ENCODE measurements at regions not wholly inside any gene's neighbourhood (a gene's known extent, or its start where the extent isn't known, plus 50 kb on each side); places are given as distances from the start of the nearest gene placed in this dataset.

DNA sequence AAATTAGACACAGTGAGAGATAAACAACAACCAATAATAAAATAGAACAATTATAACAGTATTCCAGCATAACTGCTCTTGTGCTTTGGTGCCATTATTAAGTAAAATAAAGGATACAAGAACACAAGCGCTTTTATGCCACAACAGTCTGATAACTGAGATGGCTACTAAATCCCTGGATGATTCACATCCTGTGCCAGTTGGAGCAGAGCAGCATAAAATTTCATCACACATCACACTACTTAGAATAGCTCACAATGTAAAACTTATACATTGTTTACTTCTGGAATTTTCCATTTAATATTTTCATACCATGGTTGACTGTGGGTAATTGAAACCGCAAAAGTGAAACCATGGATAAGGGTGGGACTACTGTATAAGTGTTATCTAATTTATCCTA is 399.9 kb upstream of the CNKSR2 start:
- no peaks in the 10 kb centered on the region for H3K79me2 ChIP-seq (ENCODE audit: low read length)
- H3K9me3 ChIP-seq (ENCODE audit: low read length): no peaks in the 10 kb centered on the region
- DNase-seq: no peak

DNA sequence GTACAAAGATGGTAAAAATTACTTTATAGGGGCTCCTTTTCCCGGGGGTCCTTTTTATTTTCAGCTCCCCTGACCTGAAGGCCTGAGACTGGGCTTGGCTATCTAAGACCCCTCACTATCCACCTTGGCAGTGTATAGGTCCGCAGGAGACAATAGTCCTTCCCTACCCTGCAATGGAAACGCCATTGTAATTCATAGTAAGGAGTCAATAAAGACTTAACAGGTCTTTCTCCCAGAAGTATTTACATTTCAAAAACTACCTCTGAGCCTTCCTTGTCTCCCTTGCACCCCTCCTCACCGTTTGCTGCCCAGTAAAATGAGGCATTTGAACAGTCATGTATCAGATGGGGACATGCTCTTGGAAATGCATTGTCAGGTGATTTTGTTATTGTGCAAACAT is 401.2 kb upstream of the CNKSR2 start:
- no peak overlapping the region for H3K27ac ChIP-seq (ENCODE audit: low read length)
- H3K9me2 ChIP-seq (replicated peaks; ENCODE audit: insufficient read depth, low read length): no peaks in the 10 kb centered on the region
- no peaks in the 10 kb centered on the region for H3K9me3 ChIP-seq (ENCODE audit: low read length)
- no peak overlapping the region for H3K4me3 ChIP-seq (ENCODE audit: low read length)
- H3K36me3 ChIP-seq (ENCODE audit: insufficient read depth, low read length): no peaks in the 10 kb centered on the region
- H3K27me3 ChIP-seq (ENCODE audit: low read length): no peaks in the 10 kb centered on the region
- DNase-seq: no peak
- no peak overlapping the region for H3K9ac ChIP-seq (ENCODE audit: low read length)
- no peak overlapping the region for H2AFZ ChIP-seq (ENCODE audit: low read length)
- H3K4me1 ChIP-seq (ENCODE audit: low read length): no peaks in the 10 kb centered on the region
- H3K4me2 ChIP-seq (ENCODE audit: low read depth, low read length, poor library complexity, severe bottlenecking): no peak overlapping the region
- H3K79me2 ChIP-seq (ENCODE audit: low read length): no peaks in the 10 kb centered on the region
- no peaks in the 10 kb centered on the region for H4K20me1 ChIP-seq (ENCODE audit: insufficient read depth, low read depth, low read length)

More for the DNA sequence above, 399.9 kb upstream of the CNKSR2 start:
- Histone ChIP-seq H3K9ac (ENCODE audit: low read length) (no peak overlapping the region), H3K9me2 (replicated peaks; ENCODE audit: insufficient read depth, low read length) (no peaks in the 10 kb centered on the region), H3K4me3 (ENCODE audit: low read length) (no peak overlapping the region), H2AFZ (ENCODE audit: low read length) (no peak overlapping the region), H3K4me2 (ENCODE audit: low read depth, low read length, poor library complexity, severe bottlenecking) (no peak overlapping the region), H3K36me3 (ENCODE audit: insufficient read depth, low read length) (no peaks in the 10 kb centered on the region), H3K4me1 (ENCODE audit: low read length) (no peaks in the 10 kb centered on the region), H3K27me3 (ENCODE audit: low read length) (no peaks in the 10 kb centered on the region), H3K27ac (ENCODE audit: low read length) (no peak overlapping the region), H4K20me1 (ENCODE audit: insufficient read depth, low read depth, low read length) (no peaks in the 10 kb centered on the region)

DNA sequence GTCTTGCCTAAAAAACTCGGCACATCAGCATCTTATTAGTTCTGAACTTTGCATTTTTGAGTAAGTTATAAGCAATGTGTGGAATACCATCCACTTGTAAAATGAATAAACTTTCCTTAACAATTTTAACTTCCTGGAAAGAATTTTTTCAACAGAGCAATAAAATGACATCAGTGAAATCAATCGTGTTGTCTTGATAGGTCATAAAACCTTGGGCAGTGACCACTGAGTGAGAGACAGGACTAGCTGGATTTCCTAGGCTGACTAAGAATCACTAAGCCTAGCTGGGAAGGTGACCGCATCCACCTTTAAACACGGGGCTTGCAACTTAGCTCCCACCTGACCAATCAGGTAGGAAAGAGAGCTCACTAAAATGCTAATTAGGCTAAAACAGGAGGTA is 403.0 kb upstream of the CNKSR2 start:
- H3K4me1 ChIP-seq (ENCODE audit: low read length): no peaks in the 10 kb centered on the region
- no peaks in the 10 kb centered on the region for H3K9me2 ChIP-seq (replicated peaks; ENCODE audit: insufficient read depth, low read length)
- DNase-seq: no peak
- H3K9ac ChIP-seq (ENCODE audit: low read length): no peak overlapping the region
- peaks cover 4% of the 10 kb centered on the region; the same call in 1 of the 2 replicates for H3K9me3 ChIP-seq (ENCODE audit: low read length)
- no peaks in the 10 kb centered on the region for H3K36me3 ChIP-seq (ENCODE audit: insufficient read depth, low read length)
- H3K4me3 ChIP-seq (ENCODE audit: low read length): no peak overlapping the region
- H3K27ac ChIP-seq (ENCODE audit: low read length): no peak overlapping the region
- no peak overlapping the region for H3K4me2 ChIP-seq (ENCODE audit: low read depth, low read length, poor library complexity, severe bottlenecking)
- no peaks in the 10 kb centered on the region for H3K79me2 ChIP-seq (ENCODE audit: low read length)
- no peaks in the 10 kb centered on the region for H3K27me3 ChIP-seq (ENCODE audit: low read length)
- H2AFZ ChIP-seq (ENCODE audit: low read length): no peak overlapping the region
- no peaks in the 10 kb centered on the region for H4K20me1 ChIP-seq (ENCODE audit: insufficient read depth, low read depth, low read length)

DNA sequence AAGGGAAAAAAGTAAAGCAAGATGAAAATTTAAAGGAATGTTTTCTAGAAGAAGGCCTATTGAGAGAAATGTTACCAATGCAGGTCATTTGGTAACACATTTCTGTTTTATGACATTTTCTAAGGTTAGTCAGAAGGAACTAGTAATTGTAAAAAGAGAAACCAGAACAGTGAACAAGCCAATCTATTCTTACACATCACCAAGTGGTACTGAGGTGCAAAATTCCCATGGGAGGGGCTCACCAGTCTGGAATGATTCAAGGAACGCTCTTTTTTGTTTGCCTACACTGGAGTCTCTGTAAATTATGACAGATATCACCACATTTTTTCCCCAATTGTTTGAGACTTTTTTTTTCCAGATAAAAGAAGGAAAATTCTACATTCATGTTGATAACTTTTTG is 404.7 kb upstream of the CNKSR2 start:
- Histone ChIP-seq H3K9ac (ENCODE audit: low read length) (no peak overlapping the region), H3K9me2 (replicated peaks; ENCODE audit: insufficient read depth, low read length) (no peaks in the 10 kb centered on the region), H3K4me1 (ENCODE audit: low read length) (no peaks in the 10 kb centered on the region), H3K4me2 (ENCODE audit: low read depth, low read length, poor library complexity, severe bottlenecking) (no peak overlapping the region), H3K9me3 (ENCODE audit: low read length) (peaks cover 4% of the 10 kb centered on the region; the same call in 1 of the 2 replicates), H3K79me2 (ENCODE audit: low read length) (no peaks in the 10 kb centered on the region), H3K27ac (ENCODE audit: low read length) (no peak overlapping the region), H3K4me3 (ENCODE audit: low read length) (no peak overlapping the region), H4K20me1 (ENCODE audit: insufficient read depth, low read depth, low read length) (no peaks in the 10 kb centered on the region), H2AFZ (ENCODE audit: low read length) (no peak overlapping the region), H3K36me3 (ENCODE audit: insufficient read depth, low read length) (no peaks in the 10 kb centered on the region), H3K27me3 (ENCODE audit: low read length) (no peaks in the 10 kb centered on the region)
- no peak for DNase-seq

DNA sequence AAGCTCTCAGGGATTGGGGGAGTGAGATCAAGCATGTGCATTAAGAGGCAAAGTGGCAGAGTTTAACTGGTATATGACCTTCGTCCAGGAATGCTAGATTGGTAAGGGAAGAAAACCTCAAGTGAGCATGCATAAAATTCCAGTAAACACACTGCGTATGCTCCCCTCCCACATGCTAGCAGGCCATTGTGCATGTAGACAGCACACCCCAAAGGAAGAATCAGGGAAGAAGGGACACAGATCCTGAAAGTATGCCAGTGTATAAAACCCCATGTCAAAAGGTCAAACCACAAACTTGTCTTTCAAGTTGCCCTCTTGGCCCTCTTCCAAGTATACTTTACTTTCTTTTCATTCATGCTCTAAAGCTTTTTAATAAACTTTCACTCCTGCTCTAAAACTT is 405.2 kb upstream of the CNKSR2 start:
- H4K20me1 ChIP-seq (ENCODE audit: insufficient read depth, low read depth, low read length): no peaks in the 10 kb centered on the region
- H2AFZ ChIP-seq (ENCODE audit: low read length): no peak overlapping the region
- H3K4me1 ChIP-seq (ENCODE audit: low read length): no peaks in the 10 kb centered on the region
- H3K4me2 ChIP-seq (ENCODE audit: low read depth, low read length, poor library complexity, severe bottlenecking): no peak overlapping the region
- DNase-seq: no peak
- H3K27ac ChIP-seq (ENCODE audit: low read length): no peak overlapping the region
- H3K9ac ChIP-seq (ENCODE audit: low read length): no peak overlapping the region
- peaks cover 4% of the 10 kb centered on the region; the same call in 1 of the 2 replicates for H3K9me3 ChIP-seq (ENCODE audit: low read length)
- H3K36me3 ChIP-seq (ENCODE audit: insufficient read depth, low read length): no peaks in the 10 kb centered on the region
- no peak overlapping the region for H3K4me3 ChIP-seq (ENCODE audit: low read length)
- H3K27me3 ChIP-seq (ENCODE audit: low read length): no peaks in the 10 kb centered on the region
- H3K9me2 ChIP-seq (replicated peaks; ENCODE audit: insufficient read depth, low read length): no peaks in the 10 kb centered on the region
- H3K79me2 ChIP-seq (ENCODE audit: low read length): no peaks in the 10 kb centered on the region

DNA sequence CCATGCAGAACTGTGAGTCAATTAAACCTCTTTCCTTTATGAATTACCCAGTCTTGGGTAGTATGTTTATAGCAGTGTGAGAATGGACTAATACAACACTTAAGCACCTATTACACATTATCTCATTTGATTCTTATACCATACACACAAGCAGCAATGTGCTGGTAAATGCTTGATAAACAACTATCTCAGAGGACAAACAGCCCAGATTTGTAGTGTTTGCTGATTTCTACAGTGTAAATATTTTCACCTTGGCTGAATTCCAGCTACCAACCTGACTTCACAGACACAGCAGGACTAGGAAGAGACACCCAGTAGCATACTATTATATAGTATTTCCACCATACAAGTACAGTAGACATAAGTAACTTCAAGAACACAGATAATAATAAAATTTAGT is 406.5 kb upstream of the CNKSR2 start:
- no peak overlapping the region for H2AFZ ChIP-seq (ENCODE audit: low read length)
- H3K4me3 ChIP-seq (ENCODE audit: low read length): no peak overlapping the region
- no peak overlapping the region for H3K27ac ChIP-seq (ENCODE audit: low read length)
- H3K27me3 ChIP-seq (ENCODE audit: low read length): no peaks in the 10 kb centered on the region
- H3K4me1 ChIP-seq (ENCODE audit: low read length): no peaks in the 10 kb centered on the region
- peaks cover 4% of the 10 kb centered on the region; the same call in 1 of the 2 replicates for H3K9me3 ChIP-seq (ENCODE audit: low read length)
- H3K4me2 ChIP-seq (ENCODE audit: low read depth, low read length, poor library complexity, severe bottlenecking): no peak overlapping the region
- no peaks in the 10 kb centered on the region for H4K20me1 ChIP-seq (ENCODE audit: insufficient read depth, low read depth, low read length)
- H3K9ac ChIP-seq (ENCODE audit: low read length): no peak overlapping the region
- no peaks in the 10 kb centered on the region for H3K9me2 ChIP-seq (replicated peaks; ENCODE audit: insufficient read depth, low read length)
- no peaks in the 10 kb centered on the region for H3K36me3 ChIP-seq (ENCODE audit: insufficient read depth, low read length)
- H3K79me2 ChIP-seq (ENCODE audit: low read length): no peaks in the 10 kb centered on the region
- no peak for DNase-seq

DNA sequence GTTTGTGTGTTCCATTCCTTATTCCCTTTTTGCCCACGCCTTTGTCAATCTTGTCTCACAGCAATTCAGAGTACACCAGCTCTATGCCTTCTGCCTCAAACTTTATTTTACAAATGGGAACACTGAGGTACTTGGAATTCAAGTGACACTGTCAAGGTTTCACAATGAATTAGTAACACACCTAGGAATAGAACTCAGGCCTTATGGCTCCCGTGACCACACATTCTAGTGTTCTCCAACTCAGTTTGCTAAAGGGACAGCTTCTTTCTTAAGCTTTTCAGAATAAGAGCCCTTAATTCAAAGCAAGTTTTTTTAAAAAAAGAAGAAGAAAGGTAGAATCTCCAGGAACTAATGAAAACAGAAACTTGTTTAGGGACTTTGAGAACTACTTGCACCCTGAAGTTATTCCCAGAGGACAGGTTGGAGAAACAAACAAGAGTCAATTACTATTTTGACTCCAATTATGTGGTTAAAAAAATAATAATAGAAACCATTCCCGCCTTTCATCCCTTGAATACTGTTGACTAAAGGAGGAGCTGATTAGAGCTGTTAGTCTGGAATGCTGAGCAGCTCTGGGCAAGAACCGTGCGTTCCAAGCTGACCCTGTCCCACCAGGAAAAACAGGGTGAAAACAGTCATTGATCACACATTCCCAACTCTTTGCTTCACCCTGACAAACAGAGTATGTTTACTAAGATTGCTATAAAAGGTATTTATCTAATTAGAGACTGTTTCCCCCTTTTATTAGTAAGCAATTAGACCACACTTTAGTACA is 408.8 kb upstream of the CNKSR2 start:
- Histone ChIP-seq H3K27me3 (ENCODE audit: low read length) (no peaks in the 10 kb centered on the region), H3K79me2 (ENCODE audit: low read length) (no peaks in the 10 kb centered on the region), H3K4me2 (ENCODE audit: low read depth, low read length, poor library complexity, severe bottlenecking) (no peak overlapping the region), H3K36me3 (ENCODE audit: insufficient read depth, low read length) (no peaks in the 10 kb centered on the region), H3K9me2 (replicated peaks; ENCODE audit: insufficient read depth, low read length) (no peaks in the 10 kb centered on the region), H3K9ac (ENCODE audit: low read length) (no peak overlapping the region), H3K4me3 (ENCODE audit: low read length) (no peak overlapping the region), H3K4me1 (ENCODE audit: low read length) (no peaks in the 10 kb centered on the region), H3K27ac (ENCODE audit: low read length) (no peak overlapping the region), H3K9me3 (ENCODE audit: low read length) (peaks cover 4% of the 10 kb centered on the region; the same call in 1 of the 2 replicates), H4K20me1 (ENCODE audit: insufficient read depth, low read depth, low read length) (no peaks in the 10 kb centered on the region), H2AFZ (ENCODE audit: low read length) (no peak overlapping the region)
- DNase-seq: no peak

DNA sequence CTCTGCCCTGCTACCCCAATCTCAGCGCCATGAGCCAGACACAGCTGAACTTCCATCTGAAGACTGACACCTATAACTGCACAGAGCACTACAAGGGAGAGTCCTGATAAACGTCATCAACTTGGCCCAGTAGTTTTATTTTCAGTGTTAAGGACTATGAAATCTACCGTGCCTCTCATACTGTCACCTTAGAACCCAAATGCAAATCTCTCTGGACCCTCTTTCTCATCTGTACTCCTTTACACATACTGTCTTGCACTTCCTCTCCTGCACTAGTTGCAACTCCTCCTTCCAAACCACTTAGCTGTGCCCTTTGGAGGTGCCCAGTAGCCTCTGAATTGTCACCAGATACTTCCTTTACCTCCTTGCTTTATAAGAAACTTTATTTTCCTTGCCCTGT is 420.2 kb upstream of the CNKSR2 start:
- H3K4me1 ChIP-seq (ENCODE audit: low read length): no peaks in the 10 kb centered on the region
- H4K20me1 ChIP-seq (ENCODE audit: insufficient read depth, low read depth, low read length): no peaks in the 10 kb centered on the region
- H3K27me3 ChIP-seq (ENCODE audit: low read length): no peaks in the 10 kb centered on the region
- H3K4me2 ChIP-seq (ENCODE audit: low read depth, low read length, poor library complexity, severe bottlenecking): no peak overlapping the region
- no peak overlapping the region for H3K4me3 ChIP-seq (ENCODE audit: low read length)
- DNase-seq: no peak
- H3K36me3 ChIP-seq (ENCODE audit: insufficient read depth, low read length): no peaks in the 10 kb centered on the region
- H3K9ac ChIP-seq (ENCODE audit: low read length): no peak overlapping the region
- H3K79me2 ChIP-seq (ENCODE audit: low read length): no peaks in the 10 kb centered on the region
- H3K9me2 ChIP-seq (replicated peaks; ENCODE audit: insufficient read depth, low read length): no peaks in the 10 kb centered on the region
- peaks cover 9% of the 10 kb centered on the region; the same call in 1 of the 2 replicates for H3K9me3 ChIP-seq (ENCODE audit: low read length)
- H2AFZ ChIP-seq (ENCODE audit: low read length): no peak overlapping the region
- no peak overlapping the region for H3K27ac ChIP-seq (ENCODE audit: low read length)
